ENCODE measurements at regions not wholly inside any gene's neighbourhood (a gene's known extent, or its start where the extent isn't known, plus 50 kb on each side); places are given as distances from the start of the nearest gene placed in this dataset.

DNA sequence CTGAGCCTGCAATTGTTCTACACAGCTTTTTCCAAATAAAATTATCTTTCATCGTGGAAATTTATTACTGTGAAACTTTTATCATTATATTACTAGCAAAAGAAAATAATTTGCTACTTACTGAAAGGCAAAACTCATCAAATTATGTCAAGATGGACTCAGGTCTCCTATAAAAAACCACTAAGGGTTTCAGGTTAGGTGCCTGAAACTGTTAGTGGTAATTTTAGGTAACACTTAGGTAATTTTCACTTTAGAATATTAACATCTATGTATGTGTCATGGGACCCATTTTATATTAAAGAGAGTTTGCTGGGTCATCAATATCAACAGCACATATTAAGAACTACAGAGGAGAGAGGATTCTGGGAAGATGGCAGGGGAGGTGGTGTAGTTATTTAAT, 651.5 kb downstream of the CENPC start:
- ATAC-seq (ENCODE audit: insufficient read depth, low FRiP score) (no peak), DNase-seq (no peak)
- WGBS, 2 donors: 85 to 87% methylated on average over 1 of the region's 1 CpG
- Histone ChIP-seq H3K27ac (ENCODE audit: low read depth in 1 of 2, low read length in 1 of 2) (no peak overlapping the region), H3K9me3 (ENCODE audit: control insufficient read depth in 4 of 4, insufficient read depth in 3 of 4, low read length in 3 of 4) (peaks cover 0 to 6% (median 0%) of the 10 kb centered on the region in 4 donors), H3K9ac (ENCODE audit: insufficient read depth in 1 of 2, low read length in 2 of 2) (no peak overlapping the region), H3K27me3 (ENCODE audit: control insufficient read depth in 3 of 3, insufficient read depth in 3 of 3, low read length in 2 of 3) (no peaks in the 10 kb centered on the region), H3K36me3 (ENCODE audit: control insufficient read depth in 4 of 4, insufficient read depth in 4 of 4, low read length in 4 of 4) (no peaks in the 10 kb centered on the region), H3K4me1 (ENCODE audit: control insufficient read depth in 5 of 5, insufficient read depth in 5 of 5, low read length in 5 of 5) (no peaks in the 10 kb centered on the region), H3K4me3 (no peak overlapping the region)
- TF ChIP-seq, protein P1, sequence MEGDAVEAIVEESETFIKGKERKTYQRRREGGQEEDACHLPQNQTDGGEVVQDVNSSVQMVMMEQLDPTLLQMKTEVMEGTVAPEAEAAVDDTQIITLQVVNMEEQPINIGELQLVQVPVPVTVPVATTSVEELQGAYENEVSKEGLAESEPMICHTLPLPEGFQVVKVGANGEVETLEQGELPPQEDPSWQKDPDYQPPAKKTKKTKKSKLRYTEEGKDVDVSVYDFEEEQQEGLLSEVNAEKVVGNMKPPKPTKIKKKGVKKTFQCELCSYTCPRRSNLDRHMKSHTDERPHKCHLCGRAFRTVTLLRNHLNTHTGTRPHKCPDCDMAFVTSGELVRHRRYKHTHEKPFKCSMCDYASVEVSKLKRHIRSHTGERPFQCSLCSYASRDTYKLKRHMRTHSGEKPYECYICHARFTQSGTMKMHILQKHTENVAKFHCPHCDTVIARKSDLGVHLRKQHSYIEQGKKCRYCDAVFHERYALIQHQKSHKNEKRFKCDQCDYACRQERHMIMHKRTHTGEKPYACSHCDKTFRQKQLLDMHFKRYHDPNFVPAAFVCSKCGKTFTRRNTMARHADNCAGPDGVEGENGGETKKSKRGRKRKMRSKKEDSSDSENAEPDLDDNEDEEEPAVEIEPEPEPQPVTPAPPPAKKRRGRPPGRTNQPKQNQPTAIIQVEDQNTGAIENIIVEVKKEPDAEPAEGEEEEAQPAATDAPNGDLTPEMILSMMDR (IDR thresholded peaks at IDR 0.05; ENCODE audit: control extremely low read depth, extremely low read depth): no peak

DNA sequence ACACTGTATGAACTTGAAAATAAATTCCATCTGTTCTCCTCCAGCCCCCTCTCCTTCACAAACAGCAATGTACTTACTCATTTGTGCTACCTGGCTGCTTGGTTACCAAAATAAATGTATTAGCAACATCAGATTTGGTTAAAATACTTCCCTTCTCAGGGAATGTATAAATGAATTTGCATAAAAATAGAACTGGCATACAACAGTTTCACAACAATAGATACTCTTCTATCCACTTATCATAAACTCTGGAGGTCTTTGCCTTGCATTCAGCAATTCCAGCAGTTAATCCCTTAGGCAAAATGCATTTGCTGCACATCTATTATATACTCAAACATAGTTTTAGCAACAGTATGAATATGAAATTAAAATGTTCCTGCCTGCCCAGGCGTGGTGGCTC, 658.2 kb downstream of the CENPC start:
- no peak for DNase-seq
- 83 to 89% methylated on average over 1 of the region's 1 CpG for WGBS, 2 donors
- Histone ChIP-seq H3K27me3 (ENCODE audit: control insufficient read depth in 3 of 3, insufficient read depth in 3 of 3, low read length in 2 of 3) (no peaks in the 10 kb centered on the region), H3K36me3 (ENCODE audit: control insufficient read depth in 4 of 4, insufficient read depth in 4 of 4, low read length in 4 of 4) (no peaks in the 10 kb centered on the region), H3K9me3 (ENCODE audit: control insufficient read depth in 4 of 4, insufficient read depth in 3 of 4, low read length in 3 of 4) (peaks cover 0 to 5% (median 1%) of the 10 kb centered on the region in 4 donors), H3K4me1 (ENCODE audit: control insufficient read depth in 5 of 5, insufficient read depth in 5 of 5, low read length in 5 of 5) (no peaks in the 10 kb centered on the region), H3K9ac (ENCODE audit: insufficient read depth in 1 of 2, low read length in 2 of 2) (no peak overlapping the region), H3K27ac (ENCODE audit: low read depth in 1 of 2, low read length in 1 of 2) (no peak overlapping the region), H3K4me3 (no peak overlapping the region)
- no peak for ATAC-seq (ENCODE audit: insufficient read depth, low FRiP score)
- TF ChIP-seq, protein P1 (IDR thresholded peaks at IDR 0.05; ENCODE audit: control extremely low read depth, extremely low read depth): no peak

DNA sequence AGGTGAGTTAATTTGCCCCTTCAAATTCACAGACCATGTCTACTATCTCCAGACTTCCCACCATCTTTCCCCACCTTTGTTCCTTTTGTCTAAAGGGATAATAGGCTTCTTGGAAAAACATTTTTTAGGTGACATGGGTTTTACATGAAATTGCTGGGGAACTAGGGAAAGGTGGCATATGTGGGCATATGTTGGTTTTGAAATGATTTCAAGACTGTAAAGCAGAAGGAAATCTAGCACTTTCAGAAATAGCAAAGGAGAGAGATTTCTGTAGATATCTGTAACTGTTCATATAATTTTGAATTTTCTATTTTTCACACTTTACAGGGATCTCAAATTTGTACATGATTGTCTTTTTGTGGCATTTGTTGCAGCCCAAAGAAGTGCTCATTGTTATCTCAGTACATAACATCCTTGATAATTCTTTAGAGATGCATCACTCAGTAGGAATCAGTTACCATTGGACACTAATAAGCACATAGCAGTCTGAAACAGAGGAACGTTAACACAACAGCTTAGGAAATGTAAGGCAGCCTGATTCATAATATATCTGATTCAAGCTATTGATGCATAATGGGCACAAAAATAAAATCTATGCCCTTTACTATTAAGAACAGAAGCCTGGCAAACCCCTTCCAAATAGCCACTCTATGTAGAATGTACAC, 659.7 kb downstream of the CENPC start:
- TF ChIP-seq, protein P1 (IDR thresholded peaks at IDR 0.05; ENCODE audit: control extremely low read depth, extremely low read depth): no peak
- DNase-seq: no peak
- 83 to 91% methylated on average over 1 of the region's 1 CpG for WGBS, 2 donors

DNA sequence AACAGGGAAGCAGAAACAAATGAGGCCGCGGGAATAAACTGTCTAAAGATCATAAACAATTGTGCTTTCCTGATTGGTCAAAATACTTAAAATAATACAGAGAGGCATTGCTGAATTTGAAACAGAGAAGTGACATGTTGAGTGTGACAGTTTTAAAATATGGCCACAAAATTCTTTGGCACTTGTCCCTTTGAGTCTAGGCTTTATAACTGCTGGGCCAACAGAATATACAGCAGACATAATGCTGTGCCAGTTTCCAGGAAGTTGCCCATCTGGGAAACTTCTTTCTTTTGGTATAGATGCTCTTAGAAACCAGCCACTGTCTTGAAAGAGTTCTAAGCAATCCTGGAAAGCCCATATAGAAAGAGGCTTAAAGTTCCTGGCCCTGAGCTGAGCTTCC, 668.4 kb downstream of the CENPC start:
- TF ChIP-seq, protein P1 (IDR thresholded peaks at IDR 0.05; ENCODE audit: control extremely low read depth, extremely low read depth): no peak
- no peaks in the 10 kb centered on the region for H3K27me3 ChIP-seq (ENCODE audit: control insufficient read depth in 3 of 3, insufficient read depth in 3 of 3, low read length in 2 of 3)
- no peak overlapping the region for H3K9ac ChIP-seq (ENCODE audit: insufficient read depth in 1 of 2, low read length in 2 of 2)
- 83% methylated on average over 2 of the region's 2 CpGs for WGBS, 2 donors
- no peaks in the 10 kb centered on the region for H3K9me3 ChIP-seq (ENCODE audit: control insufficient read depth in 4 of 4, insufficient read depth in 3 of 4, low read length in 3 of 4)
- DNase-seq (no peak), ATAC-seq (ENCODE audit: insufficient read depth, low FRiP score) (no peak)
- no peak overlapping the region for H3K27ac ChIP-seq (ENCODE audit: low read depth in 1 of 2, low read length in 1 of 2)
- no peak overlapping the region for H3K4me3 ChIP-seq
- H3K4me1 ChIP-seq (ENCODE audit: control insufficient read depth in 5 of 5, insufficient read depth in 5 of 5, low read length in 5 of 5): no peaks in the 10 kb centered on the region
- no peaks in the 10 kb centered on the region for H3K36me3 ChIP-seq (ENCODE audit: control insufficient read depth in 4 of 4, insufficient read depth in 4 of 4, low read length in 4 of 4)

More for the DNA sequence above, 659.7 kb downstream of the CENPC start:
- ATAC-seq (ENCODE audit: insufficient read depth, low FRiP score): no peak
- H3K36me3 ChIP-seq (ENCODE audit: control insufficient read depth in 4 of 4, insufficient read depth in 4 of 4, low read length in 4 of 4): no peaks in the 10 kb centered on the region
- no peak overlapping the region for H3K9ac ChIP-seq (ENCODE audit: insufficient read depth in 1 of 2, low read length in 2 of 2)
- no peak overlapping the region for H3K27ac ChIP-seq (ENCODE audit: low read depth in 1 of 2, low read length in 1 of 2)
- no peaks in the 10 kb centered on the region for H3K4me1 ChIP-seq (ENCODE audit: control insufficient read depth in 5 of 5, insufficient read depth in 5 of 5, low read length in 5 of 5)
- H3K4me3 ChIP-seq: no peak overlapping the region
- H3K9me3 ChIP-seq (ENCODE audit: control insufficient read depth in 4 of 4, insufficient read depth in 3 of 4, low read length in 3 of 4): peaks cover 0 to 5% (median 1%) of the 10 kb centered on the region in 4 donors
- no peaks in the 10 kb centered on the region for H3K27me3 ChIP-seq (ENCODE audit: control insufficient read depth in 3 of 3, insufficient read depth in 3 of 3, low read length in 2 of 3)

Measured in lung (tissue), 11 donors.